Muscle layer of duodenum (tissue), 2 donors: ENCODE measurements at regions not wholly inside any gene's neighbourhood (a gene's known extent, or its start where the extent isn't known, plus 50 kb on each side); places are given as distances from the start of the nearest gene placed in this dataset.

Source experiments
- H3K27ac ChIP-seq: one replicate; pipeline ENCODE4 v1.7.0; 2013; ENCODE audit warnings: mild to moderate bottlenecking, low read length
- H3K27me3 ChIP-seq: one replicate; pipeline ENCODE4 v1.7.0; 2013; ENCODE audit warnings: low read depth, mild to moderate bottlenecking, control low read depth, low read length
- H3K36me3 ChIP-seq, 2 donors: one replicate each; pipeline ENCODE4 v1.7.0; 2013; ENCODE audit warnings: low read length in 2 of 2, control low read depth in 1 of 2, mild to moderate bottlenecking in 1 of 2; ENCODE audit not compliant: insufficient read depth in 2 of 2, control insufficient read depth in 1 of 2
- H3K4me1 ChIP-seq, 2 donors: one replicate each; pipeline ENCODE4 v1.7.0; 2013; ENCODE audit warnings: low read length in 2 of 2, mild to moderate bottlenecking in 2 of 2, control low read depth in 1 of 2, moderate library complexity in 1 of 2; ENCODE audit not compliant: insufficient read depth in 2 of 2, control insufficient read depth in 1 of 2
- H3K4me3 ChIP-seq, 2 donors: one replicate each; pipeline ENCODE4 v1.7.0; 2013; ENCODE audit warnings: low read length in 2 of 2, low read depth in 1 of 2, mild to moderate bottlenecking in 1 of 2
- H3K9me3 ChIP-seq, 2 donors: one replicate each; pipeline ENCODE4 v1.7.0; 2013; ENCODE audit warnings: low read length in 2 of 2, control low read depth in 1 of 2, mild to moderate bottlenecking in 1 of 2; ENCODE audit not compliant: control insufficient read depth in 1 of 2
- donor health status: healthy.

DNA sequence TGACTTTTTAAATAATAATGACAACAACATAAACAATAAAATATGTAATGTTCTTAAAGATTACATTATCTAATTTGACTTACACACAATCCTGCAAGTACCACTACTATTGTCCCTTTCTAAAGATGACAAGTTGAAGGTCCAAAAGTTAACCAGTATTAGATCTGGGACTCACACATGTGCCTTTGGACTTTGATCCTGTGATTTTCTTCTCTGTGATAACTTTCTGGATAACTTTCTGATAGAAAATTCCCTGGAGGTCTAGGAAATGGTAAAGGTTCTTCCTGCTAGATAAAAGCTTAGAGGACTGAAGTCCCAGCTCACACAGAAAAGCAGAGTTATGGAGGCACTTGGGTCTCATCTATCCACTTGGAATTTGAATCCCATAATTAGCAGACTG, 311.9 kb upstream of the KLHL29 start:
- Histone ChIP-seq H3K27me3 (no peaks in the 10 kb centered on the region), H3K4me3 (no peak overlapping the region), H3K27ac (no peak overlapping the region), H3K9me3 (no peaks in the 10 kb centered on the region), H3K4me1 (no peaks in the 10 kb centered on the region), H3K36me3 (no peaks in the 10 kb centered on the region)

DNA sequence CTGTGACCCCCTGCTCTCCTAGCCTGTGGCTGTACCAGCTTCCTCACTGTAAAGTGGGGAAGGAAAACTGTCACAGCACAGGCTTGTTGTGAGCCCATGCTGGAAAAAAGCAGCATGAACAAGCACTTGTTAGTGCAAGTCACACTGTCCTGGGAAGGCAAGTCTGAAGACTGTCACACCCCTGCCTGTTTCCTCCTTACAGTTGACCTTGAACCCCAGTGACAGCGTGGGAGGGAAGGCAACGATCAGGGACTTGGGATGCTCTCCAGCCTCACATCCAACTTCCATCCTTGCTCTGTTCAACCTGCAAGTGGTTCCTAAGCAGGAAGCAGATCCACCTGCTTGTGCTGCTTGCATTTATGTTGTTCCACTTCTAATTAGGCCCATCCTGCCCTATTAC, 311.3 kb upstream of the KLHL29 start:
- H3K9me3 ChIP-seq = no peaks in the 10 kb centered on the region
- H3K4me1 ChIP-seq = peaks cover 0 to 6% of the 10 kb centered on the region in 2 donors
- no peaks in the 10 kb centered on the region for H3K36me3 ChIP-seq
- no peaks in the 10 kb centered on the region for H3K27me3 ChIP-seq
- no peak overlapping the region for H3K27ac ChIP-seq
- no peak overlapping the region for H3K4me3 ChIP-seq

DNA sequence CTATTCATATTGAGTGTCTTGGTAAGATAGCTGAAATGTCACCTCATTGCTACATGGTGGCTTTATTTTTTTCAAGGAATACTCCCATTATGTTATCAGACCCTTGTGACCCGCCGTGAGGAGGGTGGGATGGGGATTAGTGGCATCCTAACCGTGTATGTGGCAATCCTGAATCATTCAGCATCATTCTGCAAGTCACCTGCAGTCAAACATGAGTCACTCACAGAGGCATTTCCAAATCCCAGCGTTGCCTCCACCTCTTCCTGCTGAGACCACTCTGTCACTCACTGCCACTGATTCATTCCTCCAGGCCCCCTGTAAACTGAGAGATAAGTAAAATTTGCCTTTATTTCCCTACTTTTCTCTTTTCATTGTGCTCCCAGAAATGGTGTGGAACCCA, 307.4 kb upstream of the KLHL29 start:
- H3K4me3 ChIP-seq = no peak overlapping the region
- H3K36me3 ChIP-seq = no peaks in the 10 kb centered on the region
- H3K27me3 ChIP-seq = no peaks in the 10 kb centered on the region
- peaks cover 0 to 7% of the 10 kb centered on the region in 2 donors for H3K4me1 ChIP-seq
- no peak overlapping the region for H3K27ac ChIP-seq
- H3K9me3 ChIP-seq = no peaks in the 10 kb centered on the region

DNA sequence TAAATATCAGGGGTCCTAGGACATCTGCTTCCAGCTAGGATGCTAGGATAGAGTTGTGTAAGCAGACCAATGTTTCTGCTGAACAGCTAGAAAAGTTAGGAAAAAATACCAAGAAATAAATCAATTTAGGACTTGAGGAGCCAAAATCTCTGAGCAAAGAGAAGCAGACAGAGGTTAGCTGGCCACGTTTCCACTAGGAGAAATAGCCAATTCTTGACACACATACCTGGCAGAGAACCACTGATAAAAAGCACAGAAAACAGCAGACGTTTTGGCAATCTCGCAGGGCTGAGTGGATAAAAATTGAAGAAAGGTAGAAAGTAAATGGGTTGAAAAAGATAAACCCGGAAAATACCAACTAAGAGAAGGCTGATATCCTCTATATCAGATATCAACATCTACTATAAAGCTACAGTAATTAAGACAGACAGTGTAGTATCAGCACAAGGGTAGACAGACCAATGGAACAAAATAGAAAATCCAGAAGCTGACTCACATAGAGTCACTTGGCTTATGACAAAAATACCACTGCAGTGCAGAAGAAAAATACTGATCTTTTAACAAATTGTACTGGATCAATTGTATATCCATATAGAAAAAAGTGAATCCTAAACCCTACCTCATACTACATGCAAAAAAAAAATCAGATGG, 306.1 kb upstream of the KLHL29 start:
- H3K27me3 ChIP-seq = no peaks in the 10 kb centered on the region
- H3K36me3 ChIP-seq = no peaks in the 10 kb centered on the region
- peaks cover 0 to 7% of the 10 kb centered on the region in 2 donors for H3K4me1 ChIP-seq
- H3K27ac ChIP-seq = no peak overlapping the region
- H3K4me3 ChIP-seq = no peak overlapping the region
- H3K9me3 ChIP-seq = no peaks in the 10 kb centered on the region

DNA sequence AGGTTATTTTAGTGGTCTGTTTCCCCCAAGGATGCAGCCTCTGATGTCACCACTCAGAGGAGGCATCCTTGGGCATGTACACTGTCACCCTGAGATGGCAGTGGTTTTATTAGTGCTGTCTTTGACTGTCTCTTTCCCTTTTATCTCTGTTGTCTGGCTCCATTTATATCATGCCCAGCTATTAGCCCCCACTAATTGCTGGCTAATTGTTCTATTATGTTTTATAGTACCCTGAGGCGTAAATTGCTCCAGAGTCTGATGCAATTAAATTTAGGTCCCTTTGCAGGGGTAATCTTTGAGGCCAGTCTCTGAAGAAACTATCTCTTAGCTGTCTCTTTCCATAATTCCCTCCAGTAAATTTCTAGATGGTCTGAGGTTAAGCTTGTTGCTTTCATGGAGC, 301.0 kb upstream of the KLHL29 start:
- H3K4me1 ChIP-seq = no peaks in the 10 kb centered on the region
- no peak overlapping the region for H3K4me3 ChIP-seq
- no peak overlapping the region for H3K27ac ChIP-seq
- no peaks in the 10 kb centered on the region for H3K27me3 ChIP-seq
- no peaks in the 10 kb centered on the region for H3K36me3 ChIP-seq
- H3K9me3 ChIP-seq = no peaks in the 10 kb centered on the region

GRCh38 chr2:23091019-23091418, 294.0 kb upstream of the KLHL29 start:
- Histone ChIP-seq H3K9me3 (no peaks in the 10 kb centered on the region), H3K4me1 (no peaks in the 10 kb centered on the region), H3K27ac (no peak overlapping the region), H3K4me3 (no peak overlapping the region), H3K27me3 (no peaks in the 10 kb centered on the region), H3K36me3 (no peaks in the 10 kb centered on the region)

DNA sequence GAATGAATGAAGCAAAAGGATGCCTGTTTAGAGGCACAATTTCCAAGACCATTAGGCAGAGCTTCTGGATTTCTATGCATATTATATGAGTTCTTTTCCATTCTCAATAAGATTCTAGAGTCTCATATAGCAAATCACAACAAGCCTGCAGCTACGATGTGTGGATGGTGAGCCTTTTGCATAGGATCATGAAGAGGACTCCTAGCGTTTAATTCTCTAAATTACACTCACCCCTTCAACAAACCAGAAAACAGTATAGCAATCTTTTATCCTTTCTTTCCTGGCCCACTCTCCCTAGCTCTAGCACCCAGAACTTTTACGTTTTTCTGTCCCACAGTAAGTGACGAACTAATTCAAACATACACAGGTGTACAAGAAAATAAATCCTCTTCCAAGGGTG, 293.1 kb upstream of the KLHL29 start:
- H3K4me3 ChIP-seq = no peak overlapping the region
- no peak overlapping the region for H3K27ac ChIP-seq
- no peaks in the 10 kb centered on the region for H3K36me3 ChIP-seq
- H3K4me1 ChIP-seq = no peaks in the 10 kb centered on the region
- H3K9me3 ChIP-seq = no peaks in the 10 kb centered on the region
- H3K27me3 ChIP-seq = no peaks in the 10 kb centered on the region

DNA sequence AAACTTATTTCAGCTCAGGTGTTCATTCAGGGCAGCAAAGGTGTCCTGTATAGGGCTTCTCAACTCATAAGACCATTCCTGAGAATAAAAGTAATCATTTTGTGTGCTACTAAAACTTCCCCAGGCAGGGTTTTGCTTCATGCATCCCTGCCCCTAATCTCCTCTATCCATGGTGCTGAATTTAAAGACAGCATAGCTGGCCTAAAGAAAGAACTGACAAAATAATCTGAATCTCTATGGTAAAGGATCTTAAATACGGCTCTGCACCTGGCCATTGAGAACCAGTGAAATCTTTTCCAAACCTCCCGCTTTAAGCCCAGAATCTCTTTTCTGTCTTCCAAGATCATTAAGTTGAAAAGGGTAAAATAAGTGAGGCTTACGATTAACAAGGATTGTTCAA, 292.1 kb upstream of the KLHL29 start:
- Histone ChIP-seq H3K27ac (no peak overlapping the region), H3K27me3 (no peaks in the 10 kb centered on the region), H3K4me1 (no peaks in the 10 kb centered on the region), H3K9me3 (no peaks in the 10 kb centered on the region), H3K4me3 (no peak overlapping the region), H3K36me3 (no peaks in the 10 kb centered on the region)

- no peaks in the 10 kb centered on the region for H3K36me3 ChIP-seq
- no peak overlapping the region for H3K4me3 ChIP-seq
- H3K27ac ChIP-seq = no peak overlapping the region
- no peaks in the 10 kb centered on the region for H3K9me3 ChIP-seq
- no peaks in the 10 kb centered on the region for H3K4me1 ChIP-seq
- no peaks in the 10 kb centered on the region for H3K27me3 ChIP-seq
These were observed 291.5 kb upstream of the KLHL29 start for GRCh38 chr2:23093513-23093912.

DNA sequence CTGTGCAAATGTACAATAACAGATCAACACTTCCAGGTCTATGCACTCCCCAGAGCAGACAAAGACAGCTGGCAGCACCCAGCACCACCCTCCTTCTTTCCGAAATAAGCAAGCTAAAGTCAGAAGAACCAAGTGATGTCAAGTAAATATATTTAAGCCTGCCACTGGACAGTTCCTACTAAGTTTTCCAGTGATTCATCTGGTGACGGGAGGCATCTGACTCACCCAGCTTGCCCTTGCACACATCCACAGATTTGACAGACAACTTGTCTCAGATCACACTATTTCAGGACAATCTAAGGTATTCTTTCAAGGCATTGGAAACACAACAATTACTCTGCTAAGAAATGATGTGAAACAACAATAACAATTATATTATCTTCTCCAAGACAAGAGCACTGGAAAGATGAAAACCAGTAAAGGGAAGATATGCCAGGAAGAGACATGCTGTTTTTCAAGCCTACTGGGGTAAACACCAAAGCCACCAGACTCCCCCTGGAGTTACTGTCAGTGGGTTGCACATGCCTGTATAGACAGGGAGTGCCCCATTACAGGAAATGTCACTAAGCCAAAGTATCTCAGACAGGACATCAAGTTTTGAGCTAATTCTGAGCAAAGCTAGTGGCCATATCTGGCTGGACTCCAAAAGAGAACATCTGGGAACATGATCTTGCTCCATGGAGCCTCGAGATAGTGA, 287.9 kb upstream of the KLHL29 start:
- H3K27ac ChIP-seq = no peak overlapping the region
- no peaks in the 10 kb centered on the region for H3K36me3 ChIP-seq
- H3K4me3 ChIP-seq = no peak overlapping the region
- H3K27me3 ChIP-seq = no peaks in the 10 kb centered on the region
- H3K9me3 ChIP-seq = no peaks in the 10 kb centered on the region
- no peaks in the 10 kb centered on the region for H3K4me1 ChIP-seq

DNA sequence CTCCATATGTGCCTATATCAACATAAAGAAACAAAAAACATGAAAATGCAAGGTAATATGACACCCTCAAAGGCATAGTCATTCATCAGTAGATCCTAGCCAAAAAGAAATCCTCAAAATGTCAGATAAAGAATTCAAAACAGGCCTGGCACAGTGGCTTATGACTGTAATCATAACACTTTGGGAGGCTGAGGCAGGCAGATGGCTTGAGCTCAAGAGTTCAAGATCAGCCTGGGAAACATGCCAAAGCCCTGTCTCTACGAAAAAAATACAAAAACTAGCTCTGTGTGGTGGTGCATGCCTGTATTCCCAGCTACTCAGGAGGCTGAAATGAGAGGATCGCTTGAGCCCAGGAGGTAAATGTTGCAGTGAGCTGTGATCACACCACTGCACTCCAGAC, 284.6 kb upstream of the KLHL29 start:
- Histone ChIP-seq H3K4me1 (no peaks in the 10 kb centered on the region), H3K27me3 (no peaks in the 10 kb centered on the region), H3K27ac (no peak overlapping the region), H3K36me3 (no peaks in the 10 kb centered on the region), H3K9me3 (no peaks in the 10 kb centered on the region), H3K4me3 (no peak overlapping the region)

DNA sequence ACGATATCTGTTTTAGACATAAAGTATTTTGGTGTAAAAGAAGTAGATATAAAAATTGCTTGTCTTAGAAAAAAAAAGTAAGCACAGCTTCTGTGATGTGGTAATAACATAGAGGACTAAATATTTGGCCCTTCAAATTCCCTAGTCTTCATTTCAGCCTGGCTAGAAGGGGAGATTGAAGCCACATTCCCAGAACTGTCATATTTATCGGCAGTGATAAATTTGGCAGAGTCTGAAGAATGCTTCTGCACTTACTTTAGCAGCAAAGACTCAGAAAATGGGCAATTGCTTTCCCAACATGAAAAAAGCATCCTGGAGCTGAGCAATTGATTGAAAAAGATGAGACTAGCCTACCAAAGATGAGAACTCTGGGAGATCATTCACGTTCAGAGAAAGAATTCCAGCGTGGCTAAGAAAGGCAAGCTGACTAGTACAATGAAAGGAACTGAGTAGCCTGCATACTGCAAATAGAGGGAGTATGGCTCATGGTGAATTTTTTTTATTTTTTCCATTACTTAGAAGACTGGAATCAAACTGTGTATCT, 278.7 kb upstream of the KLHL29 start:
- H3K9me3 ChIP-seq = no peaks in the 10 kb centered on the region
- H3K36me3 ChIP-seq = no peaks in the 10 kb centered on the region
- no peaks in the 10 kb centered on the region for H3K27me3 ChIP-seq
- no peaks in the 10 kb centered on the region for H3K4me1 ChIP-seq
- H3K4me3 ChIP-seq = no peak overlapping the region
- H3K27ac ChIP-seq = no peak overlapping the region
